Hindlimb muscle (tissue), 1 donor: ENCODE measurements at regions not wholly inside any gene's neighbourhood (a gene's known extent, or its start where the extent isn't known, plus 50 kb on each side); places are given as distances from the start of the nearest gene placed in this dataset.
"Not testable (repeated sequence)": the region's sequence is repeated elsewhere in the genome, so short reads cannot be mapped to it uniquely, and the experiment has no call there.

ENCODE experiments used
- DNase-seq: peaks from one replicate; pipeline ENCODE4 v3.0.0-alpha.2; 2013

DNA sequence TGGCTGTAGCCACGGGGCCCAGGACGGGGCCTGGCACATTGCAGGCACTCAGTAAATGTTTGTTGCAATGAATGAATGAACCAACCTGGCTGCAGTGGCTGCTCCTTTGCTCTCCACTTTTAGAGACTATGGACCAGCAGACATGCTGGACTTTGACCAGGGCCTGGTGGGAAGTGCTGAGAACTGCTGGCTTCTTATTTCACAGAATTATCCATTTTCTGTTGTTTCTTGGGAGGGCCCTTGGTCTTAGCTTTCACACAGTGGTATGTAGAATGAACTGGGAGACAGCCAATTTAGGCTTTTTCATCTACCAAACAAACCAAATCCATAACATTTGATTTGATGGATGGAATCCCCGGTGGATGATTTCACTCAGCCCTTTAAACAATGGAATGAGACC is 78.0 kb upstream of the LHFPL2 start:
- DNase-seq: no peak

DNA sequence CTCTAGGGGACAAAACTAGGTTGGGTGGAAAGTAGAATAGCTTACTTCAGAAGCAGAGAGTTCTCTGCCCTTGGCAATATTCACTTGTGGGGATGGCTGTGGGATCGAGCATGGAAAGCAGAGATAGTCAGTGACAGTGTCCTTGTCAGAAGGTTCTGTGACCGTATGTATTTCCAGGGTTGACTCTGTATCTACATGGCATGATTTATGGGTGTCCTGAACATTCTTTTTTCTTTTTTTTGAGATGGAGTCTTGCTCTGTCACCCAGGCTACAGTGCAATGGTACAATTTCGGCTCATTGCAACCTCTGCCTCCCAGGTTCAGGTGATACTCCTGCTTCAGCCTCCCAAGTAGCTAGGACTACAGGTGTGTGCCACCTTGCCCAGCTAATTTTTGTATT is 77.4 kb upstream of the LHFPL2 start:
- no peak for DNase-seq

DNA sequence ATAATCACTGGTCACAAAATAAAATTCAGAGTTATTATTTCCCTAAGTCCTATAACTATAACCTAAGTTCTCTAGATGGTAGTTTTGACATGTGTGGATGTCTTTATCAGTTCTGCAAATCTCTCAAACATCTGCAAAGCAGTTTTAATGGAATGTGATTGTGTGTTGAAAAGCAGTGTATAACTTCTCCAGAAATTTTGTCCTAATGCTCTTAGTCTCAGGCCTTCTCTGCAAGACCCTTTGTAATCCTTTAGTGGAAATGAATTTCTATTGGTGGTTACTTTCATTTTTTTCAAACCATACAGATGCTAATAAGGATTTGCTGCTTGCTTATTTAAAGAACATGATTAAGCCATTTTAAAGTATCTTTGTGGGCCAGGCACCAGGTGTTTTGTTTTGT is 75.5 kb upstream of the LHFPL2 start:
- no peak for DNase-seq

DNA sequence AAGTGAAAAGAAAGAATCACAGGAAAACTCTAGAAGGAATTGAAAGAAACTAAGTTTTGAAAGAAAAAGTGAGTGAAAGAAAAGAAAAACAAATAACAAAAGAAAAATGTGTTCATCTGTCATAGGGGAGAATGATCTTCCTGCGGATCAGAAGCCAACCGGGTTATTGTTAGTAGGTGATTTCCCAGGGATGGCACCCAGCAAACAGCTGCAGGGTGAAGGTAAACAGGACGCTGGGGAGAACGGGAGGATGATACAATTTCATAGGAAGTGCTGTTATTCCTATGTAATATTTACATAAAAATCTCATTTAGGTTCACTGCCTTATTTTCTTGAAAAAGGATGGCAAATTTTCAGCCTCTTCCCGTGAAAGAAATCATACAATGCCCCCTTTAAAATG is 72.4 kb upstream of the LHFPL2 start:
- DNase-seq: no peak

DNA sequence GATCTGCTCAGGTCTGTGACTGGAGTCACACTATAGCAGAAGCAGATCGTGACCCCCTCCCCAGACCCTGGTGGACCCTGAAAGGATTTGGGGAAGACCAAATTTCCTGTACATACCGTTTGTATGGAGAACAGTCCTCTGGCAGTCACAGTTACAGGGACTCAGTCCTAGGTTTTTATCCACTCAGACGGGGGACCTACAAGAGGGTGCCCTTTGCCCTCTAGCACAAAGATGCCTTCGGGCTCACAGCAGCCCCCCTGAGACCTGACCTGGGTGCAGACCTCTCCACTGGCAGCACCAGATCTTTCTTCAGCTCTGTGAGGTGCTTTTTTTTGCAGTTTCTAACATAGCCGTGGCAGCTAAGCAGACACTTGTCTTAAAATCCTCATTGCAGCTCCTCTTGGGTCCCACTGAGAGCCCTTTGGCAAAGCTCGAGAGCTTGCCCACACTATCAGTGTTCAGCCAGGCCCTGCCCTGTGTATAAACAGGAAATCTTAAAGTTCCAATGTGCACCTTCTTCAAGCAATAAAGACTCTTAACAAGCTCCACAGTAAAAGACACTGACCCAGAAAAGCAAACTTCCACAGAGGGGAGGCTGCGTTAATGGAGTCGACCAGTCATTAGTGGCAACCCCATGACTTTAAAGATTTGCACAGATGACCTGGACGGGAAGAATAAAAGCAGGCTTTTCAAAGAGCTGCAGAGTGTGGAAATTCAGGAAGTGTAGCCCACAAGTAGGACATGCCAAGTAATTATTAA is 71.8 kb upstream of the LHFPL2 start:
- no peak for DNase-seq

DNA sequence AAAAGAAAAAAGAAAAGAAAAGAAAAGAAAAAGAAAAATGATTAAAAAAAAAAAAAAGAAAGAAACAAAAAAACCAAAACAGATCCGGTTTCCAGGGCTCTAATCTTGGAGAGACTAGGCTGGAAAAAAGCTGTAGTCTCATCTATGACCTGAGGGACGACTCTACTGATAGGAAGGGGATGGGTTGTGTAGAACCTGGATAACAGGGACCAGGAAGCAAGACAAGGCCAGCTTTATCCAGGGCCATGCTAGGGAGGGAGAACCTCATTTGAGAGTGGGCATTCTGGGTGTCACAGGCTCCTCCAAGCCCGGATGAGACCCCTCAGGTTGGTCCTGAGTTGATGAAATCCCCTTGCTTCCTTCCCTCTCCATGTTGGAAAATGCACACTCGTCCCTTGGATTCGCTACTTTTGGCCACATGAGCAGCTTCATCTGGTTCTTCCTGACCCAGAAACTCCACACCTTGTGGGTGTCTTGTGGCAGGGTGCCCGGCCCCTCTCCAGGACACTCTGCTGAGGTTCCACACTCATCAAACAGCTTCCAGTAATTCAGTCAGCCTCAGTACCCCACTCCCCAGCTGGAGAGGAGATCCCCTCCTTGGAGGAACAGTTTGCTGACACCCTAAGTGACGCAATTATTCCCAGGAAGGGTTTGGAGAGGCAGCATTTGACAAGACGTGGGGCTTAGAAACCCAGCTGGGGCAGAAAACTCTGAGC is 71.1 kb upstream of the LHFPL2 start:
- DNase-seq: no peak

DNA sequence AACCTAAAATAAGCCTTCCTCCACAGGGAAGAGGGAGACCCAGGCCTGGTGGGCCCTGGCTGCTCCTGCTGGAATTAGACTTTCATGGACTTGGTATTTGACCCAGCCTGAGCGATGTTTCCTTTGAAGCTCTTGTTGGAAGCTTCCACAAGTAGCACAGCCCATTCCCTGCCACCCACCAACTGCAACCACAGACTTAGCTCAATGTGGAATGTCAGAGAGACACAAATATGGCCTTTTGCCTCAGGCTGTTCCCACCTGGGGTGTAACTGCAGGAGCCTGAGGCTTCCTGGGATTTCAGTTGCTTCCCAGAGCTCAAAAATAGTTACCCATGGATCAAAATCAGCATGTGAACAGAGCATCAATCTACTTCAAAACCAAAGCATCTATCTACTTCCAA is 70.3 kb upstream of the LHFPL2 start:
- no peak for DNase-seq

DNA sequence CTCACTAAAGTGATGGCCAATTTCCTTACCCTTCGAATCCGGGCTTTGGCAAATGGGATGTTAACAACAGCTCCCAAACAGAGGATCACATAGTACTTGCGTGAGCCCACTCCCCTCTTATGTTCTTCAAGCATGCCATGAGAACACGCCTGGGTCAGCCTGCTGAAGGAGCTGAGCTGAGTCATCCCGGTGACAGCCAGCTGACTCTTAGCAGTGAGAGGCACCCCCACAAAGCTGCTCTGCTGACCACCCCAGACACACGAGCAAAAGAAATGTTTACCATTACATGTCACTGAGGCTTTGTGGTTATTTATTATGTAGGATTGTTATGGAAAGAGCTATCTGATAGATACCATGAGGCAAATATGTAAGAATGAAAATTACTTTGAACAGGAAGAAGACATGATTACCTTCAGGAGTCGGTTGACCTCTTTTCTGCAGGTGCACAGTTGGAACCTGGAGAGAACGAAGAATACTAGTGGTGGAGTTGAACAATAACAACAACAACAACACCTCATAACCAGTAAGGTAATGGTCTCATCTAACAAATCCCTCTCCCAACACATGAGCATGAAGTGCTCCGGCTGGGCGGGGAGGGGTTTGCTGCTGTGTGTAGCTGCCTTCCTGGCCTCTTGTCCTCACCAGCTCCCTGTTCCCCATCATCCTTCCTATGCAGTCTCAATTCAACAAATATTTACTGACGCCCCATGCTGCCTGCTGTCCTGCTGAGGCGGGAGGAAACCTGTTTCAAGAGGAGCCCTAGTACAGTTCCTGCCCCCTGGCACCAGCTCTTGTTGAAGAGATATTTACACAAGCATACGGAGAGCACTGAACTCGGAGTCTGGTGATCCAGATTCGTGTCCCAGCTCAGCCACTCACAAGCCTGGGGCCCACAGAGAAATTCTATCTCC is 69.4 kb upstream of the LHFPL2 start:
- DNase-seq: no peak

DNA sequence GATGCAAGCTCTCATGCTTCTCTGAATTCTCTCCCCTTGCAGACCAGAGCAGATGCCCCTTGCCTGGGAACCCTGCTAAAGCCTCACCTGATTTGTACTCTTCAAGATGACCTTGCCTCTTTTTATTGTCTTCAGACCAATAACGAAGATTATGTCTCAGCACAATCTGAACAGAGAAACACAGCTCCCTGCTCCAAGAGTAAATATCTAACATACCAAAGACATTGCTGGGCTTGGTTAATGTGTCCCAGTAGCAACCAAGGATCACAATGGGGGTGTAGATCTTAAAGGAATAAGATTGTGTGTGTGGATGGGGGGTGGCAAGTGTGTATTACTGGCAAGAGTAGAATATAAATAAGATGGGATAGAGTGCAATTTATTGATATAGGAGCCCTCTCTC is 67.6 kb upstream of the LHFPL2 start:
- no peak for DNase-seq

DNA sequence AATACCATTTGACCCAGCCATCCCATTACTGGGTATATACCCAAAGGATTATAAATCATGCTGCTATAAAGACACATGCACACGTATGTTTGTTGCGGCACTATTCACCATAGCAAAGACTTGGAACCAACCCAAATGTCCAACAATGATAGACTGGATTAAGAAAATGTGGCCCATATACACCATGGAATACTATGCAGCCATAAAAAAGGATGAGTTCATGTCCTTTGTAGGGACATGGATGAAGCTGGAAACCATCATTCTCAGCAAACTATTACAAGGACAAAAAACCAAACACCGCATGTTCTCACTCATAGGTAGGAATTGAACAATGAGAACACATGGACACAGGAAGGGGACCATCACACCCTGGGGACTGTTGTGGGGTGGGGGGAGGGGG is 66.8 kb upstream of the LHFPL2 start:
- not testable (repeated sequence) for DNase-seq

DNA sequence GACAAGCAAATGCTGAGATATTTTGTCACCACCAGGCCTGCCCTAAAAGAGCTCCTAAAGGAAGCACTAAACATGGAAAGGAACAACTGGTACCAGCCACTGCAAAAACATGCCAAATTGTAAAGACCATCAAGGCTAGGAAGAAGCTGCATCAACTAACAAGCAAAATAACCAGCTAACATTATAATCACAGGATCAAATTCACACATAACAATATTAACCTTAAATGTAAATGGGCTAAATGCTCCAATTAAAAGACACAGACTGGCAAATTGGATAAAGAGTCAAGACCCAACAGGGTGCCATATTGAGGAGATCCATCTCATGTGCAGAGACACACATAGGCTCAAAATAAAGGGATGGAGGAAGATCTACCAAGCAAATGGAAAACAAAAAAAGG is 63.1 kb upstream of the LHFPL2 start:
- not testable (repeated sequence) for DNase-seq

DNA sequence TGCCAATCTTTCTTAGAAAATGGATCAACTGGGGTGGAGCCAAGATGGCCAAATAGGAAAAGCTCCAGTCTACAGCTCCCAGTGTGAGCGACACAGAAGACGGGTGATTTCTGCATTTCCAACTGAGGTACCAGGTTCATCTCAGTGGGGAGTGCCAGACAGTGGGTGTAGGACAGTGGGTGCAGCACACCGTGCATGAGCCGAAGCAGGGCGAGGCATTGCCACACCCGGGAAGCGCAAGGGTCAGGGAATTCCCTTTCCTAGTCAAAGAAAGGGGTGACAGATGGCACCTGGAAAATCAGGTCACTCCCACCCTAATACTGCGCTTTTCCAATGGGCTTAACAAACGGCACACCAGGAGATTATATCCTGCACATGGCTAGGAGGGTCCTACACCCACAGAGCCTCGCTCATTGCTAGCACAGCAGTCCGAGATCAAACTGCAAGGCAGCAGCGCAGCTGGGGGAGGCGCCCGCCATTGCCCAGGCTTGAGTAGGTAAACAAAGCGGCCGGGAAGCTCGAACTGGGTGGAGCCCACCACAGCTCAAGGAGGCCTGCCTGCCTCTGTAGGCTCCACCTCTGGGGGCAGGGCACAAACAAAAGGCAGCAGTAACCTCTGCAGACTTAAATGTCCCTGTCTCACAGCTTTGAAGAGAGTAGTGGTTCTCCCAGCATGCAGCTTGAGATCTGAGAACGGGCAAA is 61.3 kb upstream of the LHFPL2 start:
- DNase-seq: not testable (repeated sequence)

DNA sequence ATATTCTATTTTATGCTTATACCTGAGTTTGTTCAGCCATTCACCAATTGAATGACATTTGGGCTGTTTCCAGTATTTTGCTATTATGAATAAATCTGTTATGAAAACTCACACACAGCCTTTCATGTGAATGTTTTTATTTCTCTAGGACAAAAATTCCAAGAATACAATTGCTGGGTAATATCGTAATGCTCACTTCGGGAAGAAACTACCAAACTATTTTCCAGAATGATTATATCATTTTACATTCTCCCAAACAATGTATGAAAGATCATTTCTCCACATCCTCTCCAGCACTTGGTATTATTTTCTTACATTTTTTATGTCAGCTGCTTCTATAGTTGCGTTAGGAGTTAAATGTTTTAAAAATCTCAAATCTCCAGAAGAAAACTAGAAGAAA is 58.3 kb upstream of the LHFPL2 start:
- DNase-seq: no peak

DNA sequence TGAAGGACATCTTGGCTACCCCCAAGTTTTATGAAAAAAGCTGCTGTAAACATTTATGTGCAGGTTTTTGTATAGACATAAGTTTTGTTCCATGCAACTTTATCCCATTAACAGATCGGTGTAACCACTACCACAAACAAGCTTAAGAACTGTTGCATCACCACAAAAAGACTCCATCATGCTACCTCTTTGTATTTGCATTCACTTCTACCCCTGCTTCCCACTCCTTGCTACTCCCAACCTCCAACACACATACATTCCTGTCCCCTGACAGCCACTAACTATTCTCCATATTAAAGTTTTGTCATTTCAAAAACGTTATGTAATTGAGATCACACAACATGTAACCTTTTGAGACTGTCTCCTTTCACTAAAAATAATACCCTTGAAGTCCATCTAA is 57.8 kb upstream of the LHFPL2 start:
- DNase-seq: no peak

DNA sequence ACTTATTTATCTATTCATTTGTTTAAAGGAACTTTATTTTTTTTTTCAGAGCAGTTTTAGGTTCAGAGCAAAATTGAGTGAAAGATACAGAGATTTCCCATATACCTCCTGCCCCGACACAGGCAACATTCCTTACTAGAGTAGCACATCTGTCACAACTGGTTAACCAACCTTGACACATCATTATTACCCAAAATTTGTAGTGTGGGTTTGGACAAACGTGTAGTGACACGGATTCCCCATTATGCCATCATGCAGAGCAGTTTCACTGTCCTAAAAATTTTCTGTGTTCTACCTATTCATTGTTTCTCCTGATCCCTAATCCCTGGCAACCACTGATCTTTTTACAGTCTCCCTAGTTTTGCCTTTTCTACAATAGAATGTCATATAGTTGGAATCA is 57.3 kb upstream of the LHFPL2 start:
- DNase-seq: no peak

DNA sequence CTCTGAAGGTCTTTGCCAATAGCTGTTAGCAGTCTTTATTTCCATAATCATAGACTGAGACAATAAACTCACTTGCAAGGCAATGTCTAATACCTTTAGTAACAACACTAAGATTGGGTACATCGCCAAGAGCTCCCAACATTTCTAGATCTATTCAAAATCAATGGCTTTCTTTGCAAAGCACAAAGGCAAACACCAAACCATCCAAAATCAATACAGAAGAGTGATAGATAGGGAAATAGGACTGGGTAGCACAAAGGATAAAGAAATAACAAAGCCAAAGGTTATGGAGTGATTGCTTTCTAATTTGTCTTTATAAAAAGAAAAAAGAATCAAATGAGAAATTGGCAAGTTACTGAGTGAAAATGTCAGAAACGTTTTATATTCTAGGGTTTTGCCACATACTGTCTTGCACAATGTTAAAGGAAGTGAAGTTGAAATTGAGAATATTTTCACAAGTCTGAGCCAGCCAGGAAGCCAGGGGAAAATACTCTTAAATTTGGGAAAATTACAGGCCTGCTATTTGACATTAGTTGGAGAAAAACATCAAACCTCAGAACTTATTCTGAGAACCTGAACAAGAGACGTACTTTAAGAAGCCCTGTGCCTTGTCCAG is 53.3 kb upstream of the LHFPL2 start:
- no peak for DNase-seq

DNA sequence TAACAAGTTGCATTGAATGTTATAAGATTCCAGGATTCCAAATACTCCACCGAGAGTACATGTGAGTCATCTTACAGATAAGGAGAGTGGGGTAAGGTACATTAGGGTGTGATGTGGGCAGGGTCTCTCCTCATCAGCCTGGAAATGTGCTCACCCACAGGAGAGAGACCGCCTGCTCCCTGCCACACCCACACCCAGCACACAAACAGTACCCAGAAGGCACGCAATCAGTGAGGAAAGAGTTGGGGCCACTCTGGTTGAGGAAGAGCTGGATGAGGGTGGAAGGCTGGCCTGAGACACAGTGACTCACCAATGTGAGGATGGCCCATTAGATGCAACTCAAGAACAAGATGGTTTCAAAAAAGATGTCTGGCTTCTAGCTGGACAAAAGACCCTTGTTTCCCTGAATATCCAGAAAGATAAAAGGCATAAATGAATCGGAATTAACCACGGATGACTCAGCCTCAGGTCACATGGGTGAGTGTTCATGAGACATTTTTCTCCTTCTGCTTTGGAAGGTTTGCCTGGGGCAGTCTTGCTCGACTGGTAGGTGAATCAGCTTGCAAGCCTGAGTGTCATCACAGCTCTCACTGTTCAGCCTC is 51.1 kb upstream of the LHFPL2 start:
- no peak for DNase-seq

DNA sequence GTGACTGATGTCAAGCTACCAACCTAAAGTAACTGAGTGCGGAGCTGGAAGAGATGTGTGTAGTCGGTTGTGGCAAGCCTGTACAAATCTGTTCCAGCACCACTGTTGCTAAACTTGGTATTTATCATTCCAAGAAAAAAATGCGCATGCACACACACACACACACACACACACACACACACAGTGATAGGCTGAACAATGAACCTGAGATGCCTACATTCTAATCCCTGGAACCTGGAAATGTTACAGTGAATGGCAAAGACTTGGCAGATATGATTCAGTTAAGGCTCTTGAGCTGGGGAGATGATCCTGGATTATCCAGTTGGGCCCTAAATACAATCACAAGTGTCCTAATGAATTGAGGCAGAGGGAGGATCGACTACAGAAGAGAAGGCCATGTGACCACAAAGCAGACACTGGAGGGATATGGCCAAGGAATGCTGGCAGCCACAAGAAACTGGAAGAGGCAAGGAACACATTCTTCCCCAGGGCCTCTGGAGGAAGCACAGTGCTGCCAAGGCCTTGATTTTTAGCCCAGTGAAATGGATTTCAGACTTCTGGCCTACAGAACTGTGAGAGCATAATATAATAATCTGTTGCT is 49.7 kb upstream of the LHFPL2 start:
- peak; percentile 63 for DNase-seq
